ENCODE measurements at regions not wholly inside any gene's neighbourhood (a gene's known extent, or its start where the extent isn't known, plus 50 kb on each side); places are given as distances from the start of the nearest gene placed in this dataset.

- H3K4me1 ChIP-seq (ENCODE audit: insufficient read depth, low read length): no peaks in the 10 kb centered on the region
- H3K36me3 ChIP-seq (ENCODE audit: insufficient read depth, low read length): no peaks in the 10 kb centered on the region
- H3K9me3 ChIP-seq (ENCODE audit: low read depth, low read length): no peaks in the 10 kb centered on the region
- no peak overlapping the region for H2AFZ ChIP-seq (ENCODE audit: low read length)
- no peaks in the 10 kb centered on the region for H3K27me3 ChIP-seq (ENCODE audit: insufficient read depth, low read length)
- TF ChIP-seq CTCF (IDR thresholded peaks at IDR 0.05; ENCODE audit: extremely low read depth, low read depth, low read length): no peak
- no peak overlapping the region for H3K4me3 ChIP-seq (ENCODE audit: insufficient read depth, low read length)
- no peak overlapping the region for H3K27ac ChIP-seq (ENCODE audit: low read depth, low read length)
- no peak overlapping the region for H3K4me2 ChIP-seq (ENCODE audit: insufficient read depth, low read length)
- peak; percentile 43 for DNase-seq (ENCODE audit: insufficient read length, low spot score, missing footprints)
- no peaks in the 10 kb centered on the region for H3K79me2 ChIP-seq (ENCODE audit: insufficient read depth, low read length)
- no peaks in the 10 kb centered on the region for H4K20me1 ChIP-seq (ENCODE audit: insufficient read depth, low read length)
Observed at GRCh38 chr13:81388400-81388799, 1047.5 kb upstream of the SPRY2 start.

DNA sequence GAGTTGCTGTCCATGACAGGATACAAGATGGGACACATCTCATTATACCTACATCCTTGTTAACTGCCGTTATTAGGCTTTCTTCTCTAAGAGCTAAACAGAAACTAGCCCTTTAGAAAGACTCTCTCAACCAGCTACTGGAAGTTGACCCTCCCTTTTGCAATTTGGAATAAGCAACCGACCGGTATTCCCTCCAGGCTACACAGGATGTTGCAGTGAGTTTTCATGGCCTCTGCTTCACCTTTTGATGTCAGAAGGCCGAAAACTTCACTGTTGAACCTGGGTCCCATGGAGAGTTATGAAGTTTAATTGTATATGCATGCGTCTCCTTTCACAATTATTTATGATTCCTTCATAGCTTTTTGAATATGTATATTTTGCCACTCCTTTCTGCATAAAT lies 1042.5 kb upstream of the SPRY2 start:
- H3K27me3 ChIP-seq (ENCODE audit: insufficient read depth, low read length): no peaks in the 10 kb centered on the region
- H2AFZ ChIP-seq (ENCODE audit: low read length): no peak overlapping the region
- no peaks in the 10 kb centered on the region for H3K9me3 ChIP-seq (ENCODE audit: low read depth, low read length)
- no peak for TF ChIP-seq CTCF (IDR thresholded peaks at IDR 0.05; ENCODE audit: extremely low read depth, low read depth, low read length)
- no peak for DNase-seq (ENCODE audit: insufficient read length, low spot score, missing footprints)
- H3K4me3 ChIP-seq (ENCODE audit: insufficient read depth, low read length): no peak overlapping the region
- no peak overlapping the region for H3K27ac ChIP-seq (ENCODE audit: low read depth, low read length)
- H3K36me3 ChIP-seq (ENCODE audit: insufficient read depth, low read length): no peaks in the 10 kb centered on the region
- H3K4me2 ChIP-seq (ENCODE audit: insufficient read depth, low read length): no peak overlapping the region
- H4K20me1 ChIP-seq (ENCODE audit: insufficient read depth, low read length): no peaks in the 10 kb centered on the region
- H3K4me1 ChIP-seq (ENCODE audit: insufficient read depth, low read length): no peaks in the 10 kb centered on the region
- H3K79me2 ChIP-seq (ENCODE audit: insufficient read depth, low read length): no peaks in the 10 kb centered on the region

DNA sequence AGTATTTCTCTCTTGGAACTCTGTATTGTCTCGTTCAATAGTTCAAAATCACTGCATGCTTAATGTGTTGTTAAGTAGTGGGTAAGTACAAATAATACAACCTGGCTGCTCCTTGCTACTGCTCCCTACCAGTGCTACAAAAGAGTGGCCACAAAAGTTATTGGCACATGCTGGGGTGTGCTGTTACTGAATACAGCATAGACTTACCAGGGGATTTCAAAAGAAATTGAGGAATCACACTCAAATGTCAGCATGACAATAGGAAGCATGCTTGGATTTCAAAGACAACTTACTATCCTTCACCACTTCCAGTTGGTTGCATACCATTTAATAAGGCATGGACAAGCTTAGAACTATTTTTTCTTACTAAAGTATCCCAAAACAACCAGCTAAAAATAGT lies 1041.3 kb upstream of the SPRY2 start:
- Histone ChIP-seq H3K4me2 (ENCODE audit: insufficient read depth, low read length) (no peak overlapping the region), H3K27me3 (ENCODE audit: insufficient read depth, low read length) (no peaks in the 10 kb centered on the region), H3K27ac (ENCODE audit: low read depth, low read length) (no peak overlapping the region), H3K36me3 (ENCODE audit: insufficient read depth, low read length) (no peaks in the 10 kb centered on the region), H3K79me2 (ENCODE audit: insufficient read depth, low read length) (no peaks in the 10 kb centered on the region), H4K20me1 (ENCODE audit: insufficient read depth, low read length) (no peaks in the 10 kb centered on the region), H3K4me1 (ENCODE audit: insufficient read depth, low read length) (no peaks in the 10 kb centered on the region), H3K9me3 (ENCODE audit: low read depth, low read length) (no peaks in the 10 kb centered on the region), H2AFZ (ENCODE audit: low read length) (no peak overlapping the region), H3K4me3 (ENCODE audit: insufficient read depth, low read length) (no peak overlapping the region)
- DNase-seq (ENCODE audit: insufficient read length, low spot score, missing footprints): no peak
- TF ChIP-seq CTCF (IDR thresholded peaks at IDR 0.05; ENCODE audit: extremely low read depth, low read depth, low read length): no peak

DNA sequence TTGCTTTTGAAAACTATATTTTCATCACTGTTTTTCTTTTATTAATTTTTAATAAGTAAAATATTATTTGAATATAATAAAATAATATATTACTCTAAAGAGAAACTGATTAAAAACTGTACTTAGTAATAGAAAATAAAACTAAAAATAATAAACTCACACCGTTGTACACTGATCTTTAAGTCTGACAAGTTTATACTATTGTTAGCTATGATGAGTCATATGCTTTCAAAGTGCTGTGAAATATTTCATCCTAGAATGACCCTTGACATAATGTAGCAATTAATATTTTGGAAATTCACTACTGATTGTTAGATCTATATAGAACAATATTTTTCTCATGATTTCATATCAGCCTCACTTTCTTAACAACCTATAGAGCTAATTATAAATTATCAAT lies 1040.6 kb upstream of the SPRY2 start:
- DNase-seq (ENCODE audit: insufficient read length, low spot score, missing footprints): no peak

More for the DNA sequence above, 1040.6 kb upstream of the SPRY2 start:
- H3K79me2 ChIP-seq (ENCODE audit: insufficient read depth, low read length): no peaks in the 10 kb centered on the region
- H3K4me1 ChIP-seq (ENCODE audit: insufficient read depth, low read length): no peaks in the 10 kb centered on the region
- no peaks in the 10 kb centered on the region for H4K20me1 ChIP-seq (ENCODE audit: insufficient read depth, low read length)
- no peaks in the 10 kb centered on the region for H3K27me3 ChIP-seq (ENCODE audit: insufficient read depth, low read length)
- TF ChIP-seq CTCF (IDR thresholded peaks at IDR 0.05; ENCODE audit: extremely low read depth, low read depth, low read length): no peak
- H3K36me3 ChIP-seq (ENCODE audit: insufficient read depth, low read length): no peaks in the 10 kb centered on the region
- H3K9me3 ChIP-seq (ENCODE audit: low read depth, low read length): no peaks in the 10 kb centered on the region
- H3K4me2 ChIP-seq (ENCODE audit: insufficient read depth, low read length): no peak overlapping the region
- H3K4me3 ChIP-seq (ENCODE audit: insufficient read depth, low read length): no peak overlapping the region
- no peak overlapping the region for H3K27ac ChIP-seq (ENCODE audit: low read depth, low read length)
- H2AFZ ChIP-seq (ENCODE audit: low read length): no peak overlapping the region

Data from osteoblast (primary cell).